ENCODE measurements at regions not wholly inside any gene's neighbourhood (a gene's known extent, or its start where the extent isn't known, plus 50 kb on each side); places are given as distances from the start of the nearest gene placed in this dataset.
"Not testable (repeated sequence)": the region's sequence is repeated elsewhere in the genome, so short reads cannot be mapped to it uniquely, and the experiment has no call there.

DNA sequence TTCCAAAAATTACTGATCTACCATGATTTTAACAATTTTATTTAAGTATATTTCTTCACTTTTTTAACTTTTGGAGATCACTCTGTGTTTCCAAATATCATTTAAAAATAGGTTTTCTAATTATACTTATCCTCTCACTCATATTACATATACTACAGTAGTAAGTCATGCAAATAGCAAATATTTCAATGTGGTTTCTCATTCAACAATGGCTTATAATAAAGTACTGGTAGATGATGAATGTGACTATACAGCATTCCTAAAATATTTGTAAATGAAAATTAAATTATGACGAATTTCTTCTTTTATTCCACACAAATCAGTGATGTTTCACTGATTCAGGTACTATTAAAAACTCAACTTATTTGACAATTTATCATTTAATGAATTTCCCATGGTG, 176.3 kb upstream of the MEF2C start:
- H3K9me3 ChIP-seq (ENCODE audit: control insufficient read depth, insufficient read depth, low read length), result no peaks in the 10 kb centered on the region
- H3K36me3 ChIP-seq (ENCODE audit: control insufficient read depth, insufficient read depth, low read length), result no peaks in the 10 kb centered on the region
- H3K4me1 ChIP-seq (ENCODE audit: control insufficient read depth, insufficient read depth, low read length), result no peaks in the 10 kb centered on the region
- no peak overlapping the region for H3K27ac ChIP-seq (ENCODE audit: low read depth, low read length)
- no CpG with 5 or more reads among the region's 1 CpG for WGBS (ENCODE audit: insufficient coverage)
- DNase-seq (ENCODE audit: low read depth in 4 of 6, low spot score in 6 of 6), result no peak
- no peak overlapping the region for H3K4me3 ChIP-seq (ENCODE audit: low read depth, low read length)
- no peaks in the 10 kb centered on the region for H3K27me3 ChIP-seq (ENCODE audit: control insufficient read depth, insufficient read depth, low read length)

- H3K4me3 ChIP-seq (ENCODE audit: low read depth, low read length), result no peak overlapping the region
These were observed 172.7 kb upstream of the MEF2C start for GRCh38 chr5:89055695-89056085.

GRCh38 chr5:89055015-89055694, 172.2 kb upstream of the MEF2C start:
- Histone ChIP-seq H3K4me3 (ENCODE audit: low read depth, low read length) (no peak overlapping the region), H3K27ac (ENCODE audit: low read depth, low read length) (no peak overlapping the region), H3K36me3 (ENCODE audit: control insufficient read depth, insufficient read depth, low read length) (no peaks in the 10 kb centered on the region), H3K9me3 (ENCODE audit: control insufficient read depth, insufficient read depth, low read length) (no peaks in the 10 kb centered on the region), H3K4me1 (ENCODE audit: control insufficient read depth, insufficient read depth, low read length) (no peaks in the 10 kb centered on the region), H3K27me3 (ENCODE audit: control insufficient read depth, insufficient read depth, low read length) (no peaks in the 10 kb centered on the region)
- WGBS (ENCODE audit: insufficient coverage), result no CpG with 5 or more reads among the region's 6 CpGs
- DNase-seq (ENCODE audit: low read depth in 4 of 6, low spot score in 6 of 6), result no peak

More at GRCh38 chr5:89055695-89056085, 172.7 kb upstream of the MEF2C start:
- no peaks in the 10 kb centered on the region for H3K9me3 ChIP-seq (ENCODE audit: control insufficient read depth, insufficient read depth, low read length)
- H3K4me1 ChIP-seq (ENCODE audit: control insufficient read depth, insufficient read depth, low read length), result no peaks in the 10 kb centered on the region
- no peak overlapping the region for H3K27ac ChIP-seq (ENCODE audit: low read depth, low read length)
- H3K36me3 ChIP-seq (ENCODE audit: control insufficient read depth, insufficient read depth, low read length), result no peaks in the 10 kb centered on the region
- H3K27me3 ChIP-seq (ENCODE audit: control insufficient read depth, insufficient read depth, low read length), result no peaks in the 10 kb centered on the region
- WGBS (ENCODE audit: insufficient coverage), result no CpG with 5 or more reads among the region's 3 CpGs
- DNase-seq (ENCODE audit: low read depth in 4 of 6, low spot score in 6 of 6), result no peak

DNA sequence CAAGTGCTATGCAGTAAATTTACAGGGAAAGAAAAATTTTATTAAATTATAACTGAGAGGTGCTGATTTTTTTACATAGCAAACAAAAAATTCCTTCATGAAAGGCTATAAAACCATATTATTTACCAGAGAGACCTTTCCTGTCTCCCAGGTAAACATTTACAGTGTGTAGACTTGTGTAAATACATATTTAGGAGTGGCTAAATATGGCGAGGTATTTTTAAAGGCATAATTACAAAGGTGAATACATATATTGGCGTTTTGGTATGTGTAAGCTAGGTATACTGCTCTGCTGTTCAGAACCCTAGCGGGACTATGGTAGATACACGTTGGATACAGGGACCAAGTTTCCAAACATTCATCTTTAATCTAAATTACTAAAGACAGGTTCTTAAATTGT, 170.6 kb upstream of the MEF2C start:
- no peaks in the 10 kb centered on the region for H3K36me3 ChIP-seq (ENCODE audit: control insufficient read depth, insufficient read depth, low read length)
- H3K9me3 ChIP-seq (ENCODE audit: control insufficient read depth, insufficient read depth, low read length), result peaks cover 2% of the 10 kb centered on the region
- H3K4me3 ChIP-seq (ENCODE audit: low read depth, low read length), result no peak overlapping the region
- H3K27ac ChIP-seq (ENCODE audit: low read depth, low read length), result no peak overlapping the region
- 80% methylated on average over 2 of the region's 4 CpGs for WGBS (ENCODE audit: insufficient coverage)
- H3K27me3 ChIP-seq (ENCODE audit: control insufficient read depth, insufficient read depth, low read length), result no peaks in the 10 kb centered on the region
- DNase-seq (ENCODE audit: low read depth in 4 of 6, low spot score in 6 of 6), result no peak
- no peaks in the 10 kb centered on the region for H3K4me1 ChIP-seq (ENCODE audit: control insufficient read depth, insufficient read depth, low read length)

- not testable (repeated sequence) for H3K4me1 ChIP-seq (ENCODE audit: control insufficient read depth, insufficient read depth, low read length); DNase-seq (ENCODE audit: low read depth in 4 of 6, low spot score in 6 of 6); H3K4me3 ChIP-seq (ENCODE audit: low read depth, low read length); H3K27ac ChIP-seq (ENCODE audit: low read depth, low read length); H3K9me3 ChIP-seq (ENCODE audit: control insufficient read depth, insufficient read depth, low read length); H3K36me3 ChIP-seq (ENCODE audit: control insufficient read depth, insufficient read depth, low read length); H3K27me3 ChIP-seq (ENCODE audit: control insufficient read depth, insufficient read depth, low read length)
- WGBS (ENCODE audit: insufficient coverage), result 100% methylated on average over 4 of the region's 5 CpGs
These were observed 167.1 kb upstream of the MEF2C start for GRCh38 chr5:89050062-89050461.

DNA sequence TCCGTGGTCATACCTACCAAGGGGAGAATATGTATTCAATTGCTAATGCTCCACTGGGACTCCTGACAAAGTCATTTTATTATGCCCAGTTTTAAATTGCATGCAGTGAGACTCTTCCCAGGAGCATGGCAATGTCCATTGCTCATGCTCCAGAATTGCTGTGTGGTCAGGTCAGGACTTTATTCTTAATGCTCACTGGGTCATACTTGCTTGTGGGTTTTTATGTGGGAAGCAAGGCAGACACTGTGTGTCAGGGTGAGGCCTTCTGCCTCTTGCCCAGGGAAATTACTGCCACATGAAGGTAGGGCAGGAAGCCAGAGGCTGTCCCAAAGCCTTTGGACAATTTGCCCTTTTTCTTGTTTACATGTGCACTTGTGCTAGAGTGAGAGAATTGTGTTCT, 164.6 kb upstream of the MEF2C start:
- 55% methylated on average over 1 of the region's 1 CpG for WGBS (ENCODE audit: insufficient coverage)
- H3K4me3 ChIP-seq (ENCODE audit: low read depth, low read length), result no peak overlapping the region
- H3K27me3 ChIP-seq (ENCODE audit: control insufficient read depth, insufficient read depth, low read length), result no peaks in the 10 kb centered on the region
- peaks cover 2% of the 10 kb centered on the region for H3K9me3 ChIP-seq (ENCODE audit: control insufficient read depth, insufficient read depth, low read length)
- H3K36me3 ChIP-seq (ENCODE audit: control insufficient read depth, insufficient read depth, low read length), result no peaks in the 10 kb centered on the region
- DNase-seq (ENCODE audit: low read depth in 4 of 6, low spot score in 6 of 6), result peak in 1 of 6 donors; percentile 17
- peaks cover 4% of the 10 kb centered on the region for H3K4me1 ChIP-seq (ENCODE audit: control insufficient read depth, insufficient read depth, low read length)
- no peak overlapping the region for H3K27ac ChIP-seq (ENCODE audit: low read depth, low read length)

DNA sequence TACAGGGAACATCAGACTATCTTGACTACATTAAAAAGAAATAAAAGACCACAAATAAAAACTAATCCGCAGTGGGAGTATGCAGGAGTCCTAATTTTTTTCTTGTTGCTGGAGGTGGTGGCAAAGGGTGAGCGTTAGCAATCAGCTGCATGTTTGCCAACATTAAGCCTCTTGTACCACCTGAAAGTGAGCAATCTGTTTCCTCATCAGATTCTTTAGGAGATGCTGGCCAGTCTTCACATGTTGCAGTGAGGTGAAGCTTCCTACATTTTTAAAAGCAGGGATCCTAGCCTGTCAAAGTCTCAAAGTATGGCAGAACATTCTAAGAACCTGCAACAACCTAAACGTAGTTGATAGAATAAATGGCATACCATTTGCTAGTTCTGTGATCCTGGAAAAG, 162.2 kb upstream of the MEF2C start:
- WGBS (ENCODE audit: insufficient coverage), result 100% methylated on average over 2 of the region's 3 CpGs

DNA sequence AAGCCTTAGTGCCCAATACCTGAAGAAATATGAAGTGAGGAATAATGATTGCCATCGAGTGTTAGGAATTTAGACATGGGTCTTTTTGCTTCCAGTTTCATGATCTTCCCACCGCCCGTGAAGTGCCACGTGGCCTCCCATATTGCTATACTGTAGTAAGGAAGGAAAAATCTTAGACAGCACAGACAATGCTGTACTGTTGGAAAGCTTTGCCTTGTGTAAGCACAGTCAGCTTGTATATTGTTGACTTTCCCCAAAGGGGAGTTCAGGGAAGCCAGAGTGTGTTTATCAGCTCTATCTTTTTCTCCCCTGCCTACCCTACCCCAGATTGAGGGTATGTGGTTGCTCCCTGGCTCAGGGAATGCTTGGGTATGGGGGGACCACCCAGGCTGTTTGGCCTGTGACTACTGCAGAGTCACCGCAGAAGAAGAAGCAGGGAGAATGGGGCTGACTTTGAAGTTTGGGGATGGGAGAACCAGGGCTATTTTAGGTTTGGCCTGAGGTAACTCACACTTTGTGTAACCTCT, 161.8 kb upstream of the MEF2C start:
- Histone ChIP-seq H3K27ac (ENCODE audit: low read depth, low read length) (no peak overlapping the region), H3K9me3 (ENCODE audit: control insufficient read depth, insufficient read depth, low read length) (no peaks in the 10 kb centered on the region), H3K27me3 (ENCODE audit: control insufficient read depth, insufficient read depth, low read length) (no peaks in the 10 kb centered on the region), H3K4me3 (ENCODE audit: low read depth, low read length) (no peak overlapping the region), H3K36me3 (ENCODE audit: control insufficient read depth, insufficient read depth, low read length) (no peaks in the 10 kb centered on the region), H3K4me1 (ENCODE audit: control insufficient read depth, insufficient read depth, low read length) (peaks cover 4% of the 10 kb centered on the region)
- peak in 1 of 6 donors; percentile 7 for DNase-seq (ENCODE audit: low read depth in 4 of 6, low spot score in 6 of 6)
- 93% methylated on average over 2 of the region's 5 CpGs for WGBS (ENCODE audit: insufficient coverage)

More for the DNA sequence above, 162.2 kb upstream of the MEF2C start:
- no peaks in the 10 kb centered on the region for H3K36me3 ChIP-seq (ENCODE audit: control insufficient read depth, insufficient read depth, low read length)
- H3K27me3 ChIP-seq (ENCODE audit: control insufficient read depth, insufficient read depth, low read length), result no peaks in the 10 kb centered on the region
- no peak overlapping the region for H3K27ac ChIP-seq (ENCODE audit: low read depth, low read length)
- peaks cover 4% of the 10 kb centered on the region for H3K4me1 ChIP-seq (ENCODE audit: control insufficient read depth, insufficient read depth, low read length)
- H3K9me3 ChIP-seq (ENCODE audit: control insufficient read depth, insufficient read depth, low read length), result peaks cover 2% of the 10 kb centered on the region
- H3K4me3 ChIP-seq (ENCODE audit: low read depth, low read length), result no peak overlapping the region
- no peak for DNase-seq (ENCODE audit: low read depth in 4 of 6, low spot score in 6 of 6)

DNA sequence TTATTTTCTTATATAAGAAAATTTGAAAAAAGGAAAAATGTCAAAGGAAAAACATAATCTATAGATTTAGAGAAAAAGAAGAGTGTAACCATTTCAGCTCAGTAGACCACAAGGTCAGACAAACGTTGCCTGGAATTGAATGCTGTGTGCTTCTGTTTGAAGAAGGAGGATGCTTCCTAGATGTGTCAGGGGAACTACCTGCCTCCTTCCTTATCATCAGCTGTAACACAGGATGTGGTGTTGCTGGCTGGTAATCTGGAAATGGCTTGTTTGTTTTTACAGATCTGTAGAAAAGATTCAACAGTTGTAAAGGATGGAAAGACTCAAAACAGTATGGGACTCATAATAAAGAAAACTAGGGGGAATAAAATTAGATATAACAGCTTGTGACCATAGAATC, 160.7 kb upstream of the MEF2C start:
- Histone ChIP-seq H3K27ac (ENCODE audit: low read depth, low read length) (no peak overlapping the region), H3K4me1 (ENCODE audit: control insufficient read depth, insufficient read depth, low read length) (peaks cover 4% of the 10 kb centered on the region), H3K4me3 (ENCODE audit: low read depth, low read length) (no peak overlapping the region), H3K9me3 (ENCODE audit: control insufficient read depth, insufficient read depth, low read length) (no peaks in the 10 kb centered on the region), H3K27me3 (ENCODE audit: control insufficient read depth, insufficient read depth, low read length) (no peaks in the 10 kb centered on the region), H3K36me3 (ENCODE audit: control insufficient read depth, insufficient read depth, low read length) (no peaks in the 10 kb centered on the region)
- 60% methylated on average over 1 of the region's 1 CpG for WGBS (ENCODE audit: insufficient coverage)
- no peak for DNase-seq (ENCODE audit: low read depth in 4 of 6, low spot score in 6 of 6)

- 75% methylated on average over 1 of the region's 2 CpGs for whole genome bisulfite sequencing (ENCODE audit: insufficient coverage)
- Histone ChIP-seq H3K27me3 (ENCODE audit: control insufficient read depth, insufficient read depth, low read length) (no peaks in the 10 kb centered on the region), H3K4me3 (ENCODE audit: low read depth, low read length) (no peak overlapping the region), H3K36me3 (ENCODE audit: control insufficient read depth, insufficient read depth, low read length) (no peaks in the 10 kb centered on the region), H3K4me1 (ENCODE audit: control insufficient read depth, insufficient read depth, low read length) (peaks cover 4% of the 10 kb centered on the region), H3K27ac (ENCODE audit: low read depth, low read length) (no peak overlapping the region), H3K9me3 (ENCODE audit: control insufficient read depth, insufficient read depth, low read length) (no peaks in the 10 kb centered on the region)
- no peak for DNase-seq (ENCODE audit: low read depth in 4 of 6, low spot score in 6 of 6)
These were observed 159.8 kb upstream of the MEF2C start for GRCh38 chr5:89042746-89043145.
